ENCODE measurements at regions not wholly inside any gene's neighbourhood (a gene's known extent, or its start where the extent isn't known, plus 50 kb on each side); places are given as distances from the start of the nearest gene placed in this dataset.

DNA sequence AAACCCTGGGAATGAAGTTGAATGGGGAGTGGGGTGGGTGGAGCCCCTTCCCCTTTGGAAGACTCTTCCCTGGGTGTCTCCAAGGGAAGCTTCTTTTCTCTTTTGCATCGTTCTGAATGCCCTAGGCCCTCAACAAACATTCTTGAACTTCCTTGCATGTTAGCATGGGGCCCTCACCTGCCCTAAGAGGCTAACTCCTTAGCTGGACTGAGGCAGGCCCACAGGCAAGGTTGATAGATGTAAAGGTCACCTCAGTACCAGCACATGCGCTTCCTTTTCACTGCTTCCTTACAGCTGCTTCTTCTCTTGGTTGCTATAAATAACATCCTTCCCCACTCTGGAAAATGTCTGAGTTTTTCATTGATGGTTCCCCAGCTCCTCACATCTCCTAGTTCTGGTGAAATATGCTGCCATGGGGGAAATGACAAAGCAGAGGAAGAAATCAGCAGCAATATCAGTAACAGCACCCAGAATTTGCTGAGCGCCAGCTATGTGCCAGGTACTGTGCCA, 160.6 kb upstream of the FRMD6 start:
- TF ChIP-seq, protein P1, sequence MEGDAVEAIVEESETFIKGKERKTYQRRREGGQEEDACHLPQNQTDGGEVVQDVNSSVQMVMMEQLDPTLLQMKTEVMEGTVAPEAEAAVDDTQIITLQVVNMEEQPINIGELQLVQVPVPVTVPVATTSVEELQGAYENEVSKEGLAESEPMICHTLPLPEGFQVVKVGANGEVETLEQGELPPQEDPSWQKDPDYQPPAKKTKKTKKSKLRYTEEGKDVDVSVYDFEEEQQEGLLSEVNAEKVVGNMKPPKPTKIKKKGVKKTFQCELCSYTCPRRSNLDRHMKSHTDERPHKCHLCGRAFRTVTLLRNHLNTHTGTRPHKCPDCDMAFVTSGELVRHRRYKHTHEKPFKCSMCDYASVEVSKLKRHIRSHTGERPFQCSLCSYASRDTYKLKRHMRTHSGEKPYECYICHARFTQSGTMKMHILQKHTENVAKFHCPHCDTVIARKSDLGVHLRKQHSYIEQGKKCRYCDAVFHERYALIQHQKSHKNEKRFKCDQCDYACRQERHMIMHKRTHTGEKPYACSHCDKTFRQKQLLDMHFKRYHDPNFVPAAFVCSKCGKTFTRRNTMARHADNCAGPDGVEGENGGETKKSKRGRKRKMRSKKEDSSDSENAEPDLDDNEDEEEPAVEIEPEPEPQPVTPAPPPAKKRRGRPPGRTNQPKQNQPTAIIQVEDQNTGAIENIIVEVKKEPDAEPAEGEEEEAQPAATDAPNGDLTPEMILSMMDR (IDR thresholded peaks at IDR 0.05; ENCODE audit: borderline replicate concordance), result no peak
- Histone ChIP-seq H3K27ac (replicated peaks) (no peak overlapping the region), H3K36me3 (no peaks in the 10 kb centered on the region), H3K4me1 (no peaks in the 10 kb centered on the region), H3K27me3 (ENCODE audit: low read depth) (no peaks in the 10 kb centered on the region), H3K9me3 (replicated peaks) (peaks cover 14% of the 10 kb centered on the region), H3K4me3 (no peak overlapping the region)
- DNase-seq, result no peak
- intact Hi-C loops (cut with micrococcal nuclease), result no loop called here

DNA sequence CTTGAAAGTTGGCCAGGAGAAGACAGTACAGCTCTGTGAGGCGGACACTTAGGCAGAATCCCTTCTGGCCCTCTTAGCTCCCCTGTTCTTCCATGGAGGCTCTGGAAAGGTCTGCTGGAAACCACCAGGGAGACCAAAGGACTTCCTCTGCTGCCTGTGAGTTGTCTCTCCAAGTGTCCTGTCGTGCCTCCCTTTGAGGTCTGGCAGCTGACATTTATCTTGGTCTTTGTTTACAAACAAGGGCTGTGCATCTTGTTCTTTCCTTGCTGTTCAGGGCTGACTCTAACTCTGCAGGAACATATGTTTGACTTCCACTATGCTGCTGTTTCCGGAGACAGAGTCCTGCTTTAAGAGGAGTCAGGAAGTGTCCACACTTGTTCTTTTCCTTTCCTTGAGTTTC, 159.9 kb upstream of the FRMD6 start:
- Histone ChIP-seq H3K36me3 (no peaks in the 10 kb centered on the region), H3K27ac (replicated peaks) (peak overlapping the region; percentile 13), H3K4me1 (no peaks in the 10 kb centered on the region), H3K27me3 (ENCODE audit: low read depth) (no peaks in the 10 kb centered on the region), H3K4me3 (no peak overlapping the region), H3K9me3 (replicated peaks) (peaks cover 21% of the 10 kb centered on the region)
- TF ChIP-seq, protein P1 (IDR thresholded peaks at IDR 0.05; ENCODE audit: borderline replicate concordance), result no peak
- intact Hi-C loops (cut with micrococcal nuclease), result no loop called here
- no peak for DNase-seq

DNA sequence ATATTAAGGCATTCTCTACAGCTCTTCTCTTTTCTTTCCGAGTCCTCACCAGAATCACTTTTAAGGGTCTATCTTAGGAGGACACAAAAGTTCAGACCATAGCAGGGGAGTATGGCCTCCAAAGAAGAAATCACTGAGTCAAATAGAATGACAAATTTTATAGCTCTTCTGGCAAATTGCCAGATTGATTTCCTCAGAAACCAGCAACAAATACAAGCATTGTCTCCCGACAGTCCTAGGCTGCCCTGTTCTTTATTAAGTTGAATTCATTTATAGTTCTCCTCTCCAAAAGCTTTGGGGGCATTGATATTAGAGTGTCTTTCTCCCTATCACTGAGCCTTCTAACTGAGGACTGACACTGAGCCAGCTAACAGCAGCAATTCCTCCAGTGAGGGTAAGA, 156.4 kb upstream of the FRMD6 start:
- intact Hi-C loops (cut with micrococcal nuclease), result no loop called here
- H3K27me3 ChIP-seq (ENCODE audit: low read depth), result no peaks in the 10 kb centered on the region
- no peak for DNase-seq
- no peak overlapping the region for H3K4me3 ChIP-seq
- peaks cover 34% of the 10 kb centered on the region for H3K9me3 ChIP-seq (replicated peaks)
- TF ChIP-seq, protein P1 (IDR thresholded peaks at IDR 0.05; ENCODE audit: borderline replicate concordance), result no peak
- H3K27ac ChIP-seq (replicated peaks), result no peak overlapping the region
- H3K36me3 ChIP-seq, result no peaks in the 10 kb centered on the region
- H3K4me1 ChIP-seq, result no peaks in the 10 kb centered on the region

DNA sequence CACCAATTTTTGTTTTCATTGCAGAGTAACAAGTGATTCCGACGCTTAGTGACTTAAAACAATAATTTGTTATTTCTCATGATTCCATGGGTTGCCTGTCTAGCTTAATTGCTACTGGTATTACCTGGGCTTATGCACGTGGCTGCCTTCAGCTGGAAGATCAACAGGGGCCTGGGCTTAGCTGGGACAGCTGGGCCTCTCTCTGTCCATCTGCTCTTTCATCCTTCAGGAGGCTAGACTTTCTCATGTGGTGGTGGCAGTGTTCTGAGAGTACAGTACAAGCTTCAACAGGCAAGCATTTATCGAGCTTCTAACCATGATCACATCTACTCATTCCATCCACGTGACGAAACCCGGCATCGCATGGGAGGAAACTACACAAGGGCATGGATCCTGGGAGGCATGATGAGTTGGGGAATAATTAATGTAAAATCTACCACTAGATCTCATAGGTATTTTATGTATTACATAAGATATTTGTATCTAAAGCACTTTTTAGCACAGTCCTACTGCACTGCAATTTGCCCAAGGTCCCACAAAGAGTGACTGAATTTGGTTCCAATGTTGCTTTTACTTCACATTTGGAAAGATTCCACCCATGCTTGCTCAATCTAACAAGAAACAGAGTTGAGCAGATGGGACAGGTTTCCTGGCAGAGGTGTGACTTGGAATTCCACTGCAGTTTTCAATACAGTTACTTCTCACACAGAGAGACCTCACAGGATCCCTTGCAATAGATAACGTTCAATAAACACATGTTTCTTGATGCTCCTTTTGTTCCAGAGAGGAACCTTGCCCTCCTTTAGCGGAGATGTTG, 153.1 kb upstream of the FRMD6 start:
- TF ChIP-seq, protein P1 (IDR thresholded peaks at IDR 0.05; ENCODE audit: borderline replicate concordance), result no peak
- H3K27ac ChIP-seq (replicated peaks), result no peak overlapping the region
- no peak for DNase-seq
- H3K27me3 ChIP-seq (ENCODE audit: low read depth), result no peaks in the 10 kb centered on the region
- peaks cover 40% of the 10 kb centered on the region for H3K9me3 ChIP-seq (replicated peaks)
- H3K36me3 ChIP-seq, result no peaks in the 10 kb centered on the region
- no peaks in the 10 kb centered on the region for H3K4me1 ChIP-seq
- H3K4me3 ChIP-seq, result no peak overlapping the region
- intact Hi-C loops (cut with micrococcal nuclease), result no loop called here

DNA sequence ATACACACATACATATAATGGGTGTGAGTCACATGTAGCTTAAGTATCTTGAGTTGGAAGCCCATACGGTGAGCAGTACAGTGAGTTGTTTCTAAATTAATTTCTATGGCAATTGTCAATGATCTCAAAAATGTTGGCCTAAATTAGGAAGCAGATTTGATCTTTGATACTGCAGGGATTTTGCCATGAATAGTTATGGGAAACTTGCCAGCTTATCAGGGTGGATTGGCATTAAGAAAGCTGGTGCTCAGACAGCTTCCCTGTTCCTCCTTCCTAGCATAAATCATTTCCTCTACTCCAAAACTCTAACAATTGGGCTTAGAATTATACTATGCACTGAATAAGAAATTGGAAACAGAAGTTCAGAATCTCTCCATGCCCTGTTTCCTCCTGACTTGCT, 150.9 kb upstream of the FRMD6 start:
- Histone ChIP-seq H3K4me1 (no peaks in the 10 kb centered on the region), H3K27ac (replicated peaks) (no peak overlapping the region), H3K9me3 (replicated peaks) (peaks cover 35% of the 10 kb centered on the region), H3K27me3 (ENCODE audit: low read depth) (no peaks in the 10 kb centered on the region), H3K36me3 (no peaks in the 10 kb centered on the region), H3K4me3 (no peak overlapping the region)
- intact Hi-C loops (cut with micrococcal nuclease), result no loop called here
- TF ChIP-seq, protein P1 (IDR thresholded peaks at IDR 0.05; ENCODE audit: borderline replicate concordance), result no peak
- DNase-seq, result no peak

Measured in left ventricle myocardium inferior (tissue), 1 donor.